PC-9 (cell line): ENCODE measurements at regions not wholly inside any gene's neighbourhood (a gene's known extent, or its start where the extent isn't known, plus 50 kb on each side); places are given as distances from the start of the nearest gene placed in this dataset.
"Not testable (repeated sequence)": the region's sequence is repeated elsewhere in the genome, so short reads cannot be mapped to it uniquely, and the experiment has no call there.

Experiments used
- EZH2 ChIP-seq: fragments of 200-600 bp; sonication (generic); IDR thresholded peaks from 2 replicates; pipeline ENCODE4 v1.8.0; 2017; ENCODE audit warnings: antibody characterized with exemption, low read depth
- TF ChIP-seq, protein P1 (sequence below): fragments of 200-600 bp; sonication (generic); conservative IDR thresholded peaks from 2 replicates; pipeline ENCODE4 v1.6.1; 2017; ENCODE audit warnings: mixed run types, antibody characterized with exemption, mild to moderate bottlenecking, moderate library complexity

DNA sequence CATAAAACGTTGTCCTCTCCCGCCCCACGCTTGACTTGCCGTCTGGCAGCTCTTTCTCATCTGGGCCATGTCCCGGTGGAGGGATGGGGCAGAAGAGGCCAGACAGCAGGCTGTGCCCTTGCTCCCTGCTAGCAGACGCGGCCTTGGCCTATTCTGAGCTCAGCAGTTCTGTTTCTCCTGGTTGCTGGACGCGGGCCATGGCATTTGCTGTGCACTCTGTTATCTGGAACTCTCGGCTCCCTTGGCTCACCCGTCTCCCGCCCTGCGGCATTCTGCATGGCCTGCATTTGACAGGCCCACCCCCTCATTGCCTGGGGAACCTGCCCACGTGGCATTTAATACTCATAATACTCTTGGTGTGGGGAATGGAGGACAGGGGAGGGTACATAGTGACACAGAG is 146.3 kb downstream of the BCL2L11 start:
- TF ChIP-seq, protein P1, sequence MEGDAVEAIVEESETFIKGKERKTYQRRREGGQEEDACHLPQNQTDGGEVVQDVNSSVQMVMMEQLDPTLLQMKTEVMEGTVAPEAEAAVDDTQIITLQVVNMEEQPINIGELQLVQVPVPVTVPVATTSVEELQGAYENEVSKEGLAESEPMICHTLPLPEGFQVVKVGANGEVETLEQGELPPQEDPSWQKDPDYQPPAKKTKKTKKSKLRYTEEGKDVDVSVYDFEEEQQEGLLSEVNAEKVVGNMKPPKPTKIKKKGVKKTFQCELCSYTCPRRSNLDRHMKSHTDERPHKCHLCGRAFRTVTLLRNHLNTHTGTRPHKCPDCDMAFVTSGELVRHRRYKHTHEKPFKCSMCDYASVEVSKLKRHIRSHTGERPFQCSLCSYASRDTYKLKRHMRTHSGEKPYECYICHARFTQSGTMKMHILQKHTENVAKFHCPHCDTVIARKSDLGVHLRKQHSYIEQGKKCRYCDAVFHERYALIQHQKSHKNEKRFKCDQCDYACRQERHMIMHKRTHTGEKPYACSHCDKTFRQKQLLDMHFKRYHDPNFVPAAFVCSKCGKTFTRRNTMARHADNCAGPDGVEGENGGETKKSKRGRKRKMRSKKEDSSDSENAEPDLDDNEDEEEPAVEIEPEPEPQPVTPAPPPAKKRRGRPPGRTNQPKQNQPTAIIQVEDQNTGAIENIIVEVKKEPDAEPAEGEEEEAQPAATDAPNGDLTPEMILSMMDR, result not testable (repeated sequence)
- not testable (repeated sequence) for TF ChIP-seq EZH2
